Mesendoderm (in vitro differentiated cells): ENCODE measurements at regions not wholly inside any gene's neighbourhood (a gene's known extent, or its start where the extent isn't known, plus 50 kb on each side); places are given as distances from the start of the nearest gene placed in this dataset.
"Not testable (repeated sequence)": the region's sequence is repeated elsewhere in the genome, so short reads cannot be mapped to it uniquely, and the experiment has no call there.

Source experiments
- DNase-seq: peaks from one replicate; pipeline ENCODE4 v3.0.0; 2013
- H2AK5ac ChIP-seq: 2 replicates; pipeline ENCODE4 v1.6.1; 2013; ENCODE audit warnings: low read length, inconsistent platforms
- H2BK120ac ChIP-seq: 2 replicates; pipeline ENCODE4 v1.6.1; 2013; ENCODE audit warnings: low read depth, mild to moderate bottlenecking, low read length, moderate library complexity, mixed read lengths
- H2BK15ac ChIP-seq: replicated peaks from 2 replicates; pipeline ENCODE4 v1.6.1; 2013; ENCODE audit warnings: low read depth, mild to moderate bottlenecking, moderate library complexity
- H2BK5ac ChIP-seq: 2 replicates; pipeline ENCODE4 v1.6.1; 2013; ENCODE audit warnings: low read length, inconsistent platforms
- H3K18ac ChIP-seq: 2 replicates; pipeline ENCODE4 v1.6.1; 2013; ENCODE audit warnings: mild to moderate bottlenecking, low read length, mixed read lengths
- H3K23ac ChIP-seq: one replicate; pipeline ENCODE4 v1.6.1; 2013; ENCODE audit warnings: low read length
- H3K27ac ChIP-seq: 2 replicates; pipeline ENCODE4 v1.5.1; 2013; ENCODE audit warnings: low read depth, mild to moderate bottlenecking, inconsistent platforms, low read length, moderate library complexity
- H3K27me3 ChIP-seq: 2 replicates; pipeline ENCODE4 v1.6.1; 2013; ENCODE audit warnings: low read length, control low read depth, mild to moderate bottlenecking, inconsistent platforms; ENCODE audit not compliant: insufficient read depth, poor library complexity
- H3K36me3 ChIP-seq: 2 replicates; pipeline ENCODE4 v1.6.1; 2013; ENCODE audit warnings: low read length, inconsistent platforms; ENCODE audit not compliant: control insufficient read depth, insufficient read depth
- H3K4ac ChIP-seq: one replicate; pipeline ENCODE4 v1.6.1; 2013; ENCODE audit warnings: low read depth, mild to moderate bottlenecking, low read length, moderate library complexity
- H3K4me1 ChIP-seq: 2 replicates; pipeline ENCODE4 v1.6.1; 2013; ENCODE audit warnings: low read depth, low read length, inconsistent platforms; ENCODE audit not compliant: control insufficient read depth
- H3K4me2 ChIP-seq: 2 replicates; pipeline ENCODE4 v1.6.1; 2013; ENCODE audit warnings: low read length
- H3K4me3 ChIP-seq: 2 replicates; pipeline ENCODE4 v1.5.1; 2013; ENCODE audit warnings: mild to moderate bottlenecking, low read length
- H3K56ac ChIP-seq: one replicate; pipeline ENCODE4 v1.6.1; 2013; ENCODE audit warnings: low read length
- H3K79me1 ChIP-seq: 2 replicates; pipeline ENCODE4 v1.6.1; 2013; ENCODE audit warnings: low read length, inconsistent platforms
- H3K79me2 ChIP-seq: 2 replicates; pipeline ENCODE4 v1.6.1; 2013; ENCODE audit warnings: mild to moderate bottlenecking, low read length; ENCODE audit not compliant: control insufficient read depth, insufficient read depth
- H3K9ac ChIP-seq: 2 replicates; pipeline ENCODE4 v1.6.1; 2013; ENCODE audit warnings: low read length, inconsistent platforms
- H4K5ac ChIP-seq: one replicate; pipeline ENCODE4 v1.6.1; 2013; ENCODE audit warnings: low read length
- H4K8ac ChIP-seq: one replicate; pipeline ENCODE4 v1.6.1; 2013; ENCODE audit warnings: low read depth, mild to moderate bottlenecking, control low read depth, low read length, moderate library complexity
- WGBS: extraction: QIAGEN DNeasy Blood & Tissue Kit; methylation state at CpG from one replicate; pipeline ENCODE4 v1.1.7; 2013; ENCODE audit warnings: low lambda C conversion rate, missing lambda C conversion rate; ENCODE audit not compliant: insufficient coverage; ENCODE audit errors: extremely low coverage; 5-methylcytosine and 5-hydroxymethylcytosine counted together

GRCh38 chr14:28305938-28306337, 460.6 kb upstream of the FOXG1 start:
- Histone ChIP-seq H4K5ac (no peak overlapping the region), H3K4me3 (no peak overlapping the region), H3K4me1 (no peaks in the 10 kb centered on the region), H4K8ac (no peak overlapping the region), H2AK5ac (no peak overlapping the region), H3K36me3 (no peaks in the 10 kb centered on the region), H2BK5ac (no peak overlapping the region), H3K79me1 (no peaks in the 10 kb centered on the region), H2BK120ac (no peak overlapping the region), H2BK15ac (no peak overlapping the region), H3K9ac (no peak overlapping the region), H3K27ac (no peak overlapping the region), H3K4ac (no peak overlapping the region), H3K79me2 (no peaks in the 10 kb centered on the region), H3K56ac (no peak overlapping the region), H3K27me3 (no peaks in the 10 kb centered on the region), H3K4me2 (no peak overlapping the region), H3K23ac (no peak overlapping the region), H3K18ac (no peak overlapping the region)
- no peak for DNase-seq

GRCh38 chr14:28307506-28307905, 459.1 kb upstream of the FOXG1 start:
- Histone ChIP-seq H3K56ac (no peak overlapping the region), H4K8ac (no peak overlapping the region), H4K5ac (no peak overlapping the region), H3K79me2 (no peaks in the 10 kb centered on the region), H3K79me1 (no peaks in the 10 kb centered on the region), H3K4me2 (no peak overlapping the region), H3K9ac (no peak overlapping the region), H3K4ac (no peak overlapping the region), H3K27ac (no peak overlapping the region), H3K18ac (no peak overlapping the region), H3K36me3 (no peaks in the 10 kb centered on the region), H2AK5ac (no peak overlapping the region), H3K27me3 (no peaks in the 10 kb centered on the region), H2BK15ac (no peak overlapping the region), H3K4me1 (no peaks in the 10 kb centered on the region), H2BK120ac (no peak overlapping the region), H2BK5ac (no peak overlapping the region), H3K23ac (no peak overlapping the region), H3K4me3 (no peak overlapping the region)
- no peak for DNase-seq
- no CpG with 5 or more reads among the region's 1 CpG for WGBS

- Histone ChIP-seq H3K79me2 (no peaks in the 10 kb centered on the region), H3K4ac (no peak overlapping the region), H3K27ac (no peak overlapping the region), H3K4me3 (no peak overlapping the region), H2BK15ac (no peak overlapping the region), H3K36me3 (no peaks in the 10 kb centered on the region), H3K4me2 (no peak overlapping the region), H3K56ac (no peak overlapping the region), H2BK120ac (no peak overlapping the region), H3K18ac (no peak overlapping the region), H2AK5ac (no peak overlapping the region), H4K5ac (no peak overlapping the region), H3K23ac (no peak overlapping the region), H4K8ac (no peak overlapping the region), H3K9ac (no peak overlapping the region), H3K4me1 (no peaks in the 10 kb centered on the region), H3K79me1 (no peaks in the 10 kb centered on the region), H3K27me3 (no peaks in the 10 kb centered on the region), H2BK5ac (no peak overlapping the region)
- WGBS, result no CpG with 5 or more reads among the region's 2 CpGs
- DNase-seq, result peak; percentile 58
Measured at GRCh38 chr14:28308734-28309133, 457.9 kb upstream of the FOXG1 start.

- not testable (repeated sequence) for H3K27ac ChIP-seq, H3K36me3 ChIP-seq, H3K27me3 ChIP-seq, H4K5ac ChIP-seq, DNase-seq, H3K23ac ChIP-seq, H3K4ac ChIP-seq, H3K56ac ChIP-seq, H3K4me2 ChIP-seq, H3K18ac ChIP-seq, H2AK5ac ChIP-seq, H3K79me2 ChIP-seq, H3K9ac ChIP-seq, H2BK15ac ChIP-seq, H2BK120ac ChIP-seq, H3K4me3 ChIP-seq, H3K79me1 ChIP-seq, H3K4me1 ChIP-seq, H2BK5ac ChIP-seq, H4K8ac ChIP-seq
- WGBS, result no CpG with 5 or more reads among the region's 32 CpGs
Measured at GRCh38 chr14:28317890-28318675, 448.5 kb upstream of the FOXG1 start.

GRCh38 chr14:28321475-28322244, 444.9 kb upstream of the FOXG1 start:
- no CpG with 5 or more reads among the region's 3 CpGs for WGBS
- Histone ChIP-seq H3K27me3 (no peaks in the 10 kb centered on the region), H3K9ac (no peak overlapping the region), H3K4ac (no peak overlapping the region), H3K79me2 (no peaks in the 10 kb centered on the region), H3K4me3 (no peak overlapping the region), H3K27ac (no peak overlapping the region), H2AK5ac (no peak overlapping the region), H3K36me3 (no peaks in the 10 kb centered on the region), H3K18ac (no peak overlapping the region), H2BK15ac (no peak overlapping the region), H2BK120ac (no peak overlapping the region), H3K4me1 (no peaks in the 10 kb centered on the region), H3K4me2 (no peak overlapping the region), H2BK5ac (no peak overlapping the region), H3K79me1 (no peaks in the 10 kb centered on the region), H3K23ac (no peak overlapping the region), H4K5ac (no peak overlapping the region), H3K56ac (no peak overlapping the region), H4K8ac (no peak overlapping the region)
- DNase-seq, result no peak
